Keratinocyte (primary cell): ENCODE measurements at regions not wholly inside any gene's neighbourhood (a gene's known extent, or its start where the extent isn't known, plus 50 kb on each side); places are given as distances from the start of the nearest gene placed in this dataset.

ENCODE experiments used
- EZH2 ChIP-seq: IDR thresholded peaks from one replicate; pipeline ENCODE4 v1.6.1; 2012; ENCODE audit warnings: inconsistent platforms, mild to moderate bottlenecking, low read length, moderate library complexity
- TF ChIP-seq, protein P1 (sequence below), 3 experiments: IDR thresholded peaks in 1 of 3; conservative IDR thresholded peaks in 1 of 3; optimal IDR thresholded peaks in 1 of 3; 2 replicates in 2 of 3; 3 replicates in 1 of 3; pipeline versions ENCODE3 to v1.5.1; 2011; ENCODE audit warnings: low read length in 3 of 3, mild to moderate bottlenecking in 3 of 3, moderate library complexity in 2 of 3, control low read depth in 1 of 3, inconsistent platforms in 1 of 3; ENCODE audit not compliant: insufficient read depth in 2 of 3; ENCODE audit errors: extremely low read depth in 1 of 3

DNA sequence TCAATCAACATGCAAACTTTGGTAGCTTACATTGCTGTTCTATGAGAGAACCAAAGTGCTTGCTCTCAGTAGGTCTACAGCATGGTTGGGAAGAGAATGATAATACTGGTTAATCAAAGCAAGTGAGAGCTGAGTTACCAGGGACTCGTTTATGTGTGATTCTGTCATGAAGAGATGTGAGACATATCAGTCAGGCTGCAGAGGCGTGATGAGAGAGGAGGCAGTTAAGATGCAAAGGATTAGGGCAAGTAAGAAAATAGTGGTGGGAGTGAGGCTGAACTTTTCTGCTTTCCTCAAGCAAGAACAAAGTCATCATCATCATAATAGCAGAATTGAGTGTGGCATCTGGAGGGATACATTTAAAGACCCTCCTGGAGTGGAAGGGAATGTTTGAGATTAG lies 86.5 kb downstream of the RPS12 start:
- TF ChIP-seq EZH2 = no peak
- TF ChIP-seq, protein P1, sequence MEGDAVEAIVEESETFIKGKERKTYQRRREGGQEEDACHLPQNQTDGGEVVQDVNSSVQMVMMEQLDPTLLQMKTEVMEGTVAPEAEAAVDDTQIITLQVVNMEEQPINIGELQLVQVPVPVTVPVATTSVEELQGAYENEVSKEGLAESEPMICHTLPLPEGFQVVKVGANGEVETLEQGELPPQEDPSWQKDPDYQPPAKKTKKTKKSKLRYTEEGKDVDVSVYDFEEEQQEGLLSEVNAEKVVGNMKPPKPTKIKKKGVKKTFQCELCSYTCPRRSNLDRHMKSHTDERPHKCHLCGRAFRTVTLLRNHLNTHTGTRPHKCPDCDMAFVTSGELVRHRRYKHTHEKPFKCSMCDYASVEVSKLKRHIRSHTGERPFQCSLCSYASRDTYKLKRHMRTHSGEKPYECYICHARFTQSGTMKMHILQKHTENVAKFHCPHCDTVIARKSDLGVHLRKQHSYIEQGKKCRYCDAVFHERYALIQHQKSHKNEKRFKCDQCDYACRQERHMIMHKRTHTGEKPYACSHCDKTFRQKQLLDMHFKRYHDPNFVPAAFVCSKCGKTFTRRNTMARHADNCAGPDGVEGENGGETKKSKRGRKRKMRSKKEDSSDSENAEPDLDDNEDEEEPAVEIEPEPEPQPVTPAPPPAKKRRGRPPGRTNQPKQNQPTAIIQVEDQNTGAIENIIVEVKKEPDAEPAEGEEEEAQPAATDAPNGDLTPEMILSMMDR (optimal IDR thresholded peaks at IDR 0.05 in 1 of 3, IDR thresholded peaks at IDR 0.05 in 1 of 3, conservative IDR thresholded peaks at IDR 0.05 in 1 of 3; ENCODE audit: extremely low read depth in 1 of 3, insufficient read depth in 2 of 3, low read length in 3 of 3) = no peak
